Upper lobe of left lung (tissue), 6 donors: ENCODE measurements at regions not wholly inside any gene's neighbourhood (a gene's known extent, or its start where the extent isn't known, plus 50 kb on each side); places are given as distances from the start of the nearest gene placed in this dataset.

Experiments
- ATAC-seq, 2 donors: fragments of 200-7000 bp; cut with Tn5 transposase; one replicate each; pipeline ENCODE4 v1.9.1; 2022; ENCODE audit warnings: mild to moderate bottlenecking in 2 of 2, moderate library complexity in 2 of 2; ENCODE audit not compliant: low FRiP score in 2 of 2
- DNase-seq, 2 donors: peaks; one replicate each; pipeline ENCODE4 v3.0.0-alpha.2; 2019 to 2020
- H3K27ac ChIP-seq, 4 donors: fragments of 200-600 bp; sonication (generic); one replicate each; pipeline ENCODE4 v1.5.1; 2016 to 2019
- H3K27me3 ChIP-seq, 4 donors: fragments of 200-600 bp; sonication (generic); one replicate each; pipeline ENCODE4 v1.5.1; 2017 to 2019
- H3K36me3 ChIP-seq, 4 donors: fragments of 200-600 bp; sonication (generic); one replicate each; pipeline ENCODE4 v1.5.1; 2016 to 2019
- H3K4me1 ChIP-seq, 4 donors: fragments of 200-600 bp; sonication (generic); one replicate each; pipeline ENCODE4 v1.5.1; 2018 to 2019
- H3K4me3 ChIP-seq, 4 donors: fragments of 200-600 bp; sonication (generic); one replicate each; pipeline ENCODE4 v1.5.1; 2017 to 2019; ENCODE audit warnings: mild to moderate bottlenecking in 2 of 4, moderate library complexity in 1 of 4
- H3K9me3 ChIP-seq, 4 donors: fragments of 200-600 bp; sonication (generic); one replicate each; pipeline ENCODE4 v1.5.1; 2018 to 2019
- CTCF ChIP-seq, 6 experiments: fragments of 450-650 bp in 4 of 6; fragments of 200-600 bp in 2 of 6; sonication (generic) in 2 of 6; IDR thresholded peaks; one replicate each; pipeline ENCODE4 v1.5.1; 2016 to 2019; ENCODE audit warnings: antibody characterized with exemption in 6 of 6
- EP300 ChIP-seq, 4 donors: sonication (generic); formaldehyde crosslinking; IDR thresholded peaks; one replicate each; pipeline ENCODE4 v1.5.1; 2017; ENCODE audit warnings: antibody characterized with exemption in 4 of 4, control low read depth in 2 of 4
- POLR2A ChIP-seq, 4 donors: fragments of 450-650 bp; IDR thresholded peaks; one replicate each; pipeline ENCODE4 v1.5.1; 2016 to 2017; ENCODE audit warnings: antibody characterized with exemption in 4 of 4, mild to moderate bottlenecking in 2 of 4
- POLR2AphosphoS5 ChIP-seq, 2 donors: sonication (generic); formaldehyde crosslinking; IDR thresholded peaks; one replicate each; pipeline ENCODE4 v1.5.1; 2017; ENCODE audit warnings: antibody characterized with exemption in 2 of 2
- WGBS, 2 donors: methylation state at CpG; one replicate each; pipeline ENCODE4 v1.1.5; 2017 to 2018; 5-methylcytosine and 5-hydroxymethylcytosine counted together
- donor health status: DM: no; HTN: no; CAD: no; lungs with moderate emphysema.
- donor health status: DM: no; HTN: yes; CAD: no; lungs with severe emphysema.

GRCh38 chr16:54409982-54410381 lies 123.4 kb upstream of the IRX3 start:
- Histone ChIP-seq H3K4me3 (no peak overlapping the region), H3K27ac (no peak overlapping the region), H3K27me3 (no peaks in the 10 kb centered on the region), H3K36me3 (no peaks in the 10 kb centered on the region), H3K4me1 (peaks cover 0 to 9% (median 3%) of the 10 kb centered on the region in 4 donors), H3K9me3 (no peaks in the 10 kb centered on the region)
- TF ChIP-seq CTCF (IDR thresholded peaks at IDR 0.05) = no peak
- 80 to 82% methylated on average over 8 of the region's 8 CpGs for WGBS, 2 donors
- DNase-seq = no peak
- ATAC-seq = no peak

GRCh38 chr16:54407596-54407995 lies 121.0 kb upstream of the IRX3 start:
- DNase-seq (no peak), ATAC-seq (no peak)
- TF ChIP-seq EP300 (IDR thresholded peaks at IDR 0.05) (no peak), CTCF (IDR thresholded peaks at IDR 0.05) (no peak), POLR2AphosphoS5 (IDR thresholded peaks at IDR 0.05) (no peak), POLR2A (IDR thresholded peaks at IDR 0.05) (no peak)
- Histone ChIP-seq H3K27me3 (no peaks in the 10 kb centered on the region), H3K27ac (no peak overlapping the region), H3K4me1 (peaks cover 0 to 6% (median 3%) of the 10 kb centered on the region in 4 donors), H3K36me3 (no peaks in the 10 kb centered on the region), H3K4me3 (no peak overlapping the region), H3K9me3 (no peaks in the 10 kb centered on the region)
- 60 to 83% methylated on average over 3 of the region's 3 CpGs for WGBS, 2 donors

DNA sequence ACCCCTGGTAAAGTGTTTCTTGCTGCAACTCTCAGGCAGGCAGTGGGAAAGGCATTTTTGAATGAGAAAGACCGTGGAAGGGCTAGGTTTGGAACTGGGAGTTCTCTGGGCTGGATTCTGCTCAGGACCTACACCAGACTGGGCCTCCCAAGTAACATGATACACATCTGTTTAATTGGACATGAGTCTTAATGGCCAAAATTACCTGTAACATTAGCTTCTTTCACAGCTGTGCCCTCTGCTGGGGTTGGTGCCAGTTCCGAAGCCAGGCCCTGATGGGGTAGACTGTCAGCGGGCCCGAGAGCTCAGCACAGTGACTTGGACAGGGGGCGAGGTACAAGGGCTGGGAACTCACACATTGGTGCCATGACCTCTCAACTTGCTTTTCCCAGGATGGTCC lies 118.9 kb upstream of the IRX3 start:
- Histone ChIP-seq H3K27me3 (no peaks in the 10 kb centered on the region), H3K4me3 (no peak overlapping the region), H3K4me1 (no peaks in the 10 kb centered on the region), H3K36me3 (no peaks in the 10 kb centered on the region), H3K9me3 (no peaks in the 10 kb centered on the region), H3K27ac (no peak overlapping the region)
- TF ChIP-seq CTCF (IDR thresholded peaks at IDR 0.05) (no peak), POLR2A (IDR thresholded peaks at IDR 0.05) (no peak), EP300 (IDR thresholded peaks at IDR 0.05) (no peak)
- DNase-seq = no peak
- ATAC-seq = no peak
- 84 to 90% methylated on average over 1 to 5 of the region's 5 CpGs for WGBS, 2 donors

DNA sequence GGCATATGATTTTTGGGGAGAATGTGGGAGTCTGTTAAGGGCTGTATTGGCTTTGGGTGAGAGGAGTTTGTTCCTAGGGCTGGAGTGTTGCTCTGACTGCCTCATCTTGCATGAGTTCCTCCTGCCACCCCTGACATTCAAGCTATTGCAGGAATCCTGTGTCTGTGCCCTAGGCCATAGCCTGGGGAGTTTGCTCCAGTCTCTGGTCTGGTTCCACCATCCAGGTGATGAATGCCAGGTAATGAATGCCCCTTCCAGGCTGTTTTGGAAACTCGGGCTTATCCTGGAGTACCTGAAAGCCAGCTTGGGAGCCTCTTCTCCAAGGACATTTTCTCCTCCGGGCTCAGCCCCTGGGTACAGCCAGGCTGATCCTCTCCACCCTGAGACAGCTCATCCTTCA lies 117.0 kb upstream of the IRX3 start:
- TF ChIP-seq CTCF (IDR thresholded peaks at IDR 0.05) (no peak), POLR2AphosphoS5 (IDR thresholded peaks at IDR 0.05) (no peak), EP300 (IDR thresholded peaks at IDR 0.05) (no peak), POLR2A (IDR thresholded peaks at IDR 0.05) (no peak)
- ATAC-seq (no peak), DNase-seq (no peak)
- H3K27me3 ChIP-seq = no peaks in the 10 kb centered on the region
- H3K36me3 ChIP-seq = no peaks in the 10 kb centered on the region
- no peak overlapping the region for H3K27ac ChIP-seq
- no peaks in the 10 kb centered on the region for H3K4me1 ChIP-seq
- no peaks in the 10 kb centered on the region for H3K9me3 ChIP-seq
- no peak overlapping the region for H3K4me3 ChIP-seq
- WGBS, 2 donors = 90 to 96% methylated on average over 2 of the region's 2 CpGs

DNA sequence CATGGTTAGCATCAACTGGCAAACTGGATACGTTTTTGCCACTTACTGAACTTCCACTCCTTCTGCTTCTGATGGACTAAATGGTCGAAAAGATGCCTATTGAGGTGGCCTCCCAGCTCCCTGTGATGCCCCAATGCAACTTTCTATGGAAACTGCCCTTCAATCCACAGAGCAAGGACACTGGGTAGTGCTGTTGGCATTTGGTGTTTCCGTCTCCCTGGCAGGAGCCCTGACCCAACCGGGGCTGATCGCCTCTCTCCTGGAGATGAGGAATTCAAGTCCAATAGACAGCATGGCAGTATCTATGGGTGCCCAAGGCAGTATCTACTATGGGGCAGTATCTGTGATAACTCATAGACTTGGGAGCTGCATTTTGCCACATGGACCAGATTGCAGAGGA lies 116.3 kb upstream of the IRX3 start:
- 85 to 91% methylated on average over 4 to 5 of the region's 5 CpGs for WGBS, 2 donors
- Histone ChIP-seq H3K4me1 (no peaks in the 10 kb centered on the region), H3K4me3 (no peak overlapping the region), H3K9me3 (no peaks in the 10 kb centered on the region), H3K27me3 (no peaks in the 10 kb centered on the region), H3K36me3 (no peaks in the 10 kb centered on the region), H3K27ac (no peak overlapping the region)
- ATAC-seq (no peak), DNase-seq (no peak)
- no peak for TF ChIP-seq CTCF (IDR thresholded peaks at IDR 0.05)
- TF ChIP-seq POLR2AphosphoS5 (IDR thresholded peaks at IDR 0.05) = no peak
- TF ChIP-seq POLR2A (IDR thresholded peaks at IDR 0.05) = no peak
- no peak for TF ChIP-seq EP300 (IDR thresholded peaks at IDR 0.05)
